Adrenal gland (tissue), 9 donors: ENCODE measurements at regions not wholly inside any gene's neighbourhood (a gene's known extent, or its start where the extent isn't known, plus 50 kb on each side); places are given as distances from the start of the nearest gene placed in this dataset.

ENCODE experiments used
- DNase-seq, 7 donors: peaks; one replicate each; pipeline ENCODE4 v3.0.0-alpha.2; 2019 to 2020
- H3K27ac ChIP-seq, 5 donors: fragments of 200-600 bp; sonication (generic) in 4 of 5; 1 replicate in 3 of 5; 2 replicates in 2 of 5; pipeline versions ENCODE4 v1.5.1 to v1.8.0; 2016 to 2020; ENCODE audit warnings: mild to moderate bottlenecking in 1 of 5
- H3K27me3 ChIP-seq: fragments of 200-600 bp; 2 replicates; pipeline ENCODE4 v1.8.0; 2021
- H3K36me3 ChIP-seq, 2 donors: fragments of 200-600 bp; replicated peaks in 1 of 2; 1 replicate in 1 of 2; 2 replicates in 1 of 2; pipeline versions ENCODE4 v1.5.1 to v1.8.0; 2018 to 2022
- H3K4me1 ChIP-seq, 2 donors: fragments of 200-600 bp; replicated peaks in 1 of 2; 1 replicate in 1 of 2; 2 replicates in 1 of 2; pipeline versions ENCODE4 v1.5.1 to v1.8.0; 2018 to 2021
- H3K4me3 ChIP-seq, 4 donors: fragments of 200-600 bp; sonication (generic) in 3 of 4; one replicate each; pipeline ENCODE4 v1.5.1; 2016 to 2018
- H3K9me3 ChIP-seq, 3 donors: fragments of 200-600 bp; sonication (generic) in 1 of 3; replicated peaks in 1 of 3; 1 replicate in 2 of 3; 2 replicates in 1 of 3; pipeline versions ENCODE4 v1.5.1 to v1.8.0; 2016 to 2021
- POLR2A ChIP-seq, 2 donors: fragments of 450-650 bp; IDR thresholded peaks; one replicate each; pipeline ENCODE4 v1.6.1; 2017; ENCODE audit warnings: antibody characterized with exemption in 2 of 2, mild to moderate bottlenecking in 2 of 2, moderate library complexity in 1 of 2
- WGBS, 4 donors: extraction: QIAGEN DNeasy Blood & Tissue Kit in 2 of 4; methylation state at CpG; one replicate each; pipeline versions ENCODE4 v1.1.5 to v1.1.7; 2013 to 2017; 5-methylcytosine and 5-hydroxymethylcytosine counted together
- intact Hi-C, 2 donors: fragments of 100-400 bp; cut with DNase I; formaldehyde crosslinking; loops; one replicate each; pipeline versions ENCODE4 v1.14.1 to v1.15.0; 2022 to 2023
- TF ChIP-seq, protein P1 (sequence below), 6 experiments: fragments of 450-650 bp in 4 of 6; fragments of 200-600 bp in 2 of 6; sonication (generic) in 1 of 6; IDR thresholded peaks; 1 replicate in 5 of 6; 2 replicates in 1 of 6; pipeline versions ENCODE4 v1.5.1 to v1.8.0; 2016 to 2021; ENCODE audit warnings: antibody characterized with exemption in 6 of 6, mild to moderate bottlenecking in 2 of 6, moderate library complexity in 1 of 6
- donor health status: healthy with polysubstance abuse.
- donor health status: Bipolar disorder and iron deficiency.
- donor health status: DM: yes; HTN: yes; CAD: no.
- donor health status: DM: no; HTN: no; CAD: no.
- donor health status: DM: no; HTN: no; CAD: no.

DNA sequence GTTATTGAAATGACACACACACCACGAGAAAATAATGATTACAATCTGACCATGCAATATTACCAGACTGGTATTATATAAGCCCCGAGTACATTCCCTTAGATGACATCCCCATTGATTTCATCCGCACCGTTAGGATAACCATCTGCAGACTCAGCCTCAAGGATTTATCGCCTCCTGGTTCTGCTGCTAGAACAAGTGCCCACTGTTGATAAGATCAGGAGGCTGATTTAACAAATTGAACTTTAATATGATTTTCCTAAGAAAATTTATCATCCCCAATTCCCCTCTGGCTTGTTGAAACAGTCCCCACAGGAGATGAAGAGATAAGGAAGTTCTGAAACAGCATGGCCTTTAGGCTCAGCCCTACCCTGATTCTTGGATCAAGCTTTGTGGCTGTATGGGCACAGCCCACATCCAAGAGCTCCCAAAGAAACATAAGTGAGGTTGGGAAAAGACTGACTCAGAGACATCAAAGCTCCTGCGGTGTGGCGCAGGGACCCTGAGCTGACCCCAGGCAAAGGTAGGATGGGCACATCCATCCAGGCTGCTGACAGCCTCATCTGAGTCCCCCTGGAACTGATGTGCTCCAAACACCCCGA, 59.2 kb upstream of the CHCHD3 start:
- Histone ChIP-seq H3K4me1 (no peaks in the 10 kb centered on the region), H3K4me3 (no peak overlapping the region), H3K9me3 (no peaks in the 10 kb centered on the region), H3K27ac (no peak overlapping the region), H3K36me3 (no peaks in the 10 kb centered on the region), H3K27me3 (no peaks in the 10 kb centered on the region)
- DNase-seq: no peak
- TF ChIP-seq, protein P1, sequence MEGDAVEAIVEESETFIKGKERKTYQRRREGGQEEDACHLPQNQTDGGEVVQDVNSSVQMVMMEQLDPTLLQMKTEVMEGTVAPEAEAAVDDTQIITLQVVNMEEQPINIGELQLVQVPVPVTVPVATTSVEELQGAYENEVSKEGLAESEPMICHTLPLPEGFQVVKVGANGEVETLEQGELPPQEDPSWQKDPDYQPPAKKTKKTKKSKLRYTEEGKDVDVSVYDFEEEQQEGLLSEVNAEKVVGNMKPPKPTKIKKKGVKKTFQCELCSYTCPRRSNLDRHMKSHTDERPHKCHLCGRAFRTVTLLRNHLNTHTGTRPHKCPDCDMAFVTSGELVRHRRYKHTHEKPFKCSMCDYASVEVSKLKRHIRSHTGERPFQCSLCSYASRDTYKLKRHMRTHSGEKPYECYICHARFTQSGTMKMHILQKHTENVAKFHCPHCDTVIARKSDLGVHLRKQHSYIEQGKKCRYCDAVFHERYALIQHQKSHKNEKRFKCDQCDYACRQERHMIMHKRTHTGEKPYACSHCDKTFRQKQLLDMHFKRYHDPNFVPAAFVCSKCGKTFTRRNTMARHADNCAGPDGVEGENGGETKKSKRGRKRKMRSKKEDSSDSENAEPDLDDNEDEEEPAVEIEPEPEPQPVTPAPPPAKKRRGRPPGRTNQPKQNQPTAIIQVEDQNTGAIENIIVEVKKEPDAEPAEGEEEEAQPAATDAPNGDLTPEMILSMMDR (IDR thresholded peaks at IDR 0.05): no peak
- TF ChIP-seq POLR2A (IDR thresholded peaks at IDR 0.05): no peak
- WGBS, 4 donors: 68 to 75% (median 71%) methylated on average over 8 of the region's 8 CpGs
- intact Hi-C loops: no loop called here

DNA sequence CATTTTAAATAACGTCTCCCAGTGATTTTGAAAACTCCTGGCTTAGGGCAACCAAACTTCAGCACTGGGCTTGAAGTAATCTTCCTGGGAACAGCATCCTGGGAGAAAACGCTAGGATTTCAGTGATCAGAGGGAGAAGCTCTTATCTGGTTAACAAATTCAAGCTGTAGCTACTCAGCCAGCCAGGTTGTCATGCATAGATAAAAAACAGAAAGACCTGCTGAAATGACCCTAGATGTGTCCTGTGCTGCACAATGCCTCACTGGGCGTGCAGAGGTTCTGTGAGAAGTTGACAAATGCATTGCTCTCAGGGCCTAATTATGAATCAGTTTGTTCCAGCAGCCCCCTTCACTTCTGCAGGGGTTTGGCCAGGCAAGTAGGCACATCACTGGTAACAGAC, 68.9 kb upstream of the CHCHD3 start:
- H3K9me3 ChIP-seq: no peaks in the 10 kb centered on the region
- 46 to 69% (median 65%) methylated on average over 3 of the region's 3 CpGs for WGBS, 4 donors
- H3K27me3 ChIP-seq: no peaks in the 10 kb centered on the region
- H3K36me3 ChIP-seq: no peaks in the 10 kb centered on the region
- no peak overlapping the region for H3K27ac ChIP-seq
- intact Hi-C loops: no loop called here
- no peaks in the 10 kb centered on the region for H3K4me1 ChIP-seq
- DNase-seq: no peak
- H3K4me3 ChIP-seq: no peak overlapping the region
- TF ChIP-seq POLR2A (IDR thresholded peaks at IDR 0.05): no peak
- TF ChIP-seq, protein P1 (IDR thresholded peaks at IDR 0.05): no peak

DNA sequence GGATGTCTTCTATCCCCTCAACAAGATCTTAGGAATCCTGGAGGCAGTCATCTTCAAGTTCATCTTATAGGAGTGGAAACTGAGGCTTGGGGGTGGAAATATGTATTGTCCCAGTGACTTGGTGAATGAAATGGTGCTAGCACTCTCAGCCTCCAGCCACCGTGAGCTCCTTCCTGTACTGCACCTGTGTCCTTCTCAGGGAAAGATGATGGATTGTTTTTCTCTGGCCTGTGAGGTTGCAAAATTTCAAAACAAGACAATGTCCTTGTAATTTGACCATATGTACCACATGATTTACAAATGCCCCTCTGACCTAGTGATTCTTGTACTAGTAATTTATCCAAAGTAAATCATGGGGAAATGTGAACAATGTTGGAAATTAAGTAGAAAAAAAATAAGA, 71.0 kb upstream of the CHCHD3 start:
- no peak for DNase-seq
- H3K9me3 ChIP-seq: no peaks in the 10 kb centered on the region
- intact Hi-C loops: no loop called here
- H3K4me3 ChIP-seq: no peak overlapping the region
- H3K27me3 ChIP-seq: no peaks in the 10 kb centered on the region
- no peaks in the 10 kb centered on the region for H3K4me1 ChIP-seq
- WGBS, 4 donors: 7 to 33% (median 22%) methylated on average over 1 of the region's 1 CpG
- H3K36me3 ChIP-seq: no peaks in the 10 kb centered on the region
- no peak overlapping the region for H3K27ac ChIP-seq
- TF ChIP-seq POLR2A (IDR thresholded peaks at IDR 0.05): no peak
- TF ChIP-seq, protein P1 (IDR thresholded peaks at IDR 0.05): no peak

DNA sequence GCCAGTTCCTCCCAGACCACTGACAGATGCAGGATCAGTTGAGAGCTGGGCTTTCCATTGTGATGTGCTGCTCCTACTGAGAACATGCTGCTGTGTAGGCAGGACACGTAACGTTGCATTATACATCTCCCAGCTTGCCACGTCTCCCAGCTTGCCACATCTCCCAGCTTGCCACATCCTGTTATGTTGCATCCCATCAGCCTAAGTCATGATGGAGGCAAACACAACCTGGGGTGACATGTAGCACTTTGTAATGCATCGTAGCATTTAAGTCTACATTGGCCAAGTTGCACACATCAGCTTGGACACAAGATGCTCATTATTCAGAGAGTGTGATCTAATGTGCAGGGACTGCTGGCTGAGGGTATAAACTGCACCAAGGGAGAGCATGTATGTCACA, 73.3 kb upstream of the CHCHD3 start:
- no peaks in the 10 kb centered on the region for H3K9me3 ChIP-seq
- H3K36me3 ChIP-seq: no peaks in the 10 kb centered on the region
- H3K4me3 ChIP-seq: no peak overlapping the region
- TF ChIP-seq POLR2A (IDR thresholded peaks at IDR 0.05): no peak
- TF ChIP-seq, protein P1 (IDR thresholded peaks at IDR 0.05): no peak
- no peaks in the 10 kb centered on the region for H3K27me3 ChIP-seq
- H3K27ac ChIP-seq: no peak overlapping the region
- DNase-seq: no peak
- 75 to 85% (median 81%) methylated on average over 4 of the region's 4 CpGs for WGBS, 4 donors
- intact Hi-C loops: no loop called here
- no peaks in the 10 kb centered on the region for H3K4me1 ChIP-seq
